ENCODE measurements at regions not wholly inside any gene's neighbourhood (a gene's known extent, or its start where the extent isn't known, plus 50 kb on each side); places are given as distances from the start of the nearest gene placed in this dataset.

DNA sequence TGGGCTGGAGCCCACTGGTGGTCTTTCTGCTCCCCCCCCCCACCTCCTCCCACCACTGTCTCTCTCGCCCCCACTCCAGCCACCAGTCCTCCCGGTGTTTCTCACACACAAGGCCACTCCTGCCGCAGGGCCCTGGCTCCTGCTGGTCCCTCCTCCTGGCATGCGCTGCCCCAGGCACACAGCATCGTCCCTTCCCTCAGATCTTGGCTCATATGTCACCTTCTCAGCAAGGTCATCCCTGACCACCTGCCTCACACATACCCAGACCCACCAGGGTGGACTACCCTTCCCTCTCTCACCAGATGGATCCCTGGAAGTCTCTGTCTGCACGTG lies 101.5 kb upstream of the IQSEC1 start:
- H3K36me3 Mint-ChIP-seq (ENCODE audit: insufficient read depth): peaks cover 5% of the 10 kb centered on the region
- no peaks in the 10 kb centered on the region for H3K27me3 Mint-ChIP-seq

DNA sequence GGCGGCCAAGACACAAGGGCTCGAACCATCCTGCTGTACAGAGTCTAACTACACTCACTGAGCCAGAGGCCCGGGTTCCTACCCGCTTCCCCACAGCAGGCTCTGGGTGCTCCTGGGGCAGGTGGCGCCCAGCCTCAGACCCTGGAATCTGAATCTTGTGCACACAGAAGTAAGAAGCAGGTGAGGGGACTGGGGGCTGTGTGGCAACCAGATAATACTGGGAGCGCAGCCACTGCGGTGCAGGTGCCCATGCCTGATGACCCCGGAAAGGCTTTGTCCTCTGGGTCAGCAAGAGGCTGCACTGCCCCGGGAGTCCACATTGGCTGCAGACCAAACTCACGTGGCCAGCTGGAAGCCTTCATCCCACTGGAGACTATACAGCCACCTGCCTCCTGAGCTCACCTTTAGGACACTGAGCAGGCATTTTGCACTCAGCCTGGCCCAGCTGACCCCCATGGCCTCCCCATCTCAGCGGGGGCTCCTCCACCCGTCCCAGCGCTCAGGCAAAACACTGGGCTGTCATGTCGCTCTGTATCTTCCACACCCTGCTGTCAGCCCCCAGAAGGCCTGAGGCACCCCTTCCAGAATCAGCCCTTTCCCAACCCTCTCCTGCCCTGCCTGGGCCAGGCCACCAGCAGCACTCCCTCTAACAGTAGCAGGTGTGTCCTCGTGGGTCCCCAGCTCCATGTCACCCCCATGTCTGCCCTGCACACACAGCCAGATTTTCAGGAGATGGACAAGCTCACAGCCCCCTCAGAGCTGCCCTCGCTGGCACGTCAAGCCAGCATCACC lies 101.0 kb upstream of the IQSEC1 start:
- Mint-ChIP-seq H3K36me3 (ENCODE audit: insufficient read depth) (peaks cover 4% of the 10 kb centered on the region), H3K27me3 (no peaks in the 10 kb centered on the region), H3K27ac (no peak overlapping the region), H3K4me1 (ENCODE audit: low read depth) (no peaks in the 10 kb centered on the region), H3K9me3 (ENCODE audit: low read depth) (peaks cover 17% of the 10 kb centered on the region), H3K4me3 (ENCODE audit: low read depth) (no peak overlapping the region)
- TF ChIP-seq, protein P1, sequence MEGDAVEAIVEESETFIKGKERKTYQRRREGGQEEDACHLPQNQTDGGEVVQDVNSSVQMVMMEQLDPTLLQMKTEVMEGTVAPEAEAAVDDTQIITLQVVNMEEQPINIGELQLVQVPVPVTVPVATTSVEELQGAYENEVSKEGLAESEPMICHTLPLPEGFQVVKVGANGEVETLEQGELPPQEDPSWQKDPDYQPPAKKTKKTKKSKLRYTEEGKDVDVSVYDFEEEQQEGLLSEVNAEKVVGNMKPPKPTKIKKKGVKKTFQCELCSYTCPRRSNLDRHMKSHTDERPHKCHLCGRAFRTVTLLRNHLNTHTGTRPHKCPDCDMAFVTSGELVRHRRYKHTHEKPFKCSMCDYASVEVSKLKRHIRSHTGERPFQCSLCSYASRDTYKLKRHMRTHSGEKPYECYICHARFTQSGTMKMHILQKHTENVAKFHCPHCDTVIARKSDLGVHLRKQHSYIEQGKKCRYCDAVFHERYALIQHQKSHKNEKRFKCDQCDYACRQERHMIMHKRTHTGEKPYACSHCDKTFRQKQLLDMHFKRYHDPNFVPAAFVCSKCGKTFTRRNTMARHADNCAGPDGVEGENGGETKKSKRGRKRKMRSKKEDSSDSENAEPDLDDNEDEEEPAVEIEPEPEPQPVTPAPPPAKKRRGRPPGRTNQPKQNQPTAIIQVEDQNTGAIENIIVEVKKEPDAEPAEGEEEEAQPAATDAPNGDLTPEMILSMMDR (IDR thresholded peaks at IDR 0.05; ENCODE audit: unreplicated experiment): no peak
- DNase-seq (ENCODE audit: low spot score, unreplicated experiment): no peak

More for the DNA sequence above, 101.5 kb upstream of the IQSEC1 start:
- H3K9me3 Mint-ChIP-seq (ENCODE audit: low read depth): peaks cover 13% of the 10 kb centered on the region
- no peak overlapping the region for H3K4me3 Mint-ChIP-seq (ENCODE audit: low read depth)
- H3K27ac Mint-ChIP-seq: no peak overlapping the region
- DNase-seq (ENCODE audit: low spot score, unreplicated experiment): no peak
- H3K4me1 Mint-ChIP-seq (ENCODE audit: low read depth): no peaks in the 10 kb centered on the region
- TF ChIP-seq, protein P1 (IDR thresholded peaks at IDR 0.05; ENCODE audit: unreplicated experiment): no peak

DNA sequence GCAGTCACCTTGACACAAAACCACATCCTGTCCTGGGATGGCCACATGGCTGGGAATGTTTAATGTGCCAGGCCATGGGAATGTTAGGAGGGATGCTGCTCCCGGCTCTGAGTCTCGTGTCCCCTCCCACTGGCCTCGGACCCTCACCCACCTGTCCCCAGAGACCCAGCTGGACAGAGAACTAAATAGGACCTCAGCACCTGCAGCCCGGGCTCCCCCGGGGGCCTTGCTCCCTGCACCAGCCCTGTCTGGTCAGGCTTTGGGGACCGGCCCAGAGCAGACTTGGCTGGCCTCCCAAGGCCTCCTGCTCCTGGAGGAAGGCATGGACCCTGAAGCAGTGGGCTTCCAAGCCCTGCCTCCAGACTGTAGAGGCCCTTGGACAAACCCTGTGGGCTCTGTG lies 100.0 kb upstream of the IQSEC1 start:
- H3K4me3 Mint-ChIP-seq (ENCODE audit: low read depth): no peak overlapping the region
- peaks cover 3% of the 10 kb centered on the region for H3K27me3 Mint-ChIP-seq
- peaks cover 7% of the 10 kb centered on the region for H3K9me3 Mint-ChIP-seq (ENCODE audit: low read depth)
- H3K4me1 Mint-ChIP-seq (ENCODE audit: low read depth): no peaks in the 10 kb centered on the region
- peaks cover 2% of the 10 kb centered on the region for H3K36me3 Mint-ChIP-seq (ENCODE audit: insufficient read depth)
- no peak overlapping the region for H3K27ac Mint-ChIP-seq
- DNase-seq (ENCODE audit: low spot score, unreplicated experiment): no peak
- TF ChIP-seq, protein P1 (IDR thresholded peaks at IDR 0.05; ENCODE audit: unreplicated experiment): no peak

DNA sequence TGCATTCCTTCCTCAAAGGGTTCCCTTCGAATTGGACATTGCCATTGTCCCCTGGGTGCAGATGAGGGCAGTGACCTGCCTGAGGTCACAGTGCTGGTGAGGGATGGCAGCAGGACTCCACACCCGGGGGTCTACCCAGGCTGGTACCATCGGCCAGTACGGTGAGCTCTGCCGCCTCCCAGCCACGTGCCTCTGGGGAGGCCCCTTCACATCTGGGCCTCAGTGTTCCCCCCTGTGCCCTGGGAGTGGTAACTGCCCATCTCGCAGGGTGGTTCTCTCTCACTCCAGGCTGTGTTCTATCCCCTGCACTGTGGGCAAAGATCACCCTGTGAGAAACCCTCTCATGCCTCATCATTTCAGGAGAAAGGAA lies 99.4 kb upstream of the IQSEC1 start:
- no peak overlapping the region for H3K4me3 Mint-ChIP-seq (ENCODE audit: low read depth)
- no peak overlapping the region for H3K27ac Mint-ChIP-seq
- H3K4me1 Mint-ChIP-seq (ENCODE audit: low read depth): no peaks in the 10 kb centered on the region
- peaks cover 5% of the 10 kb centered on the region for H3K9me3 Mint-ChIP-seq (ENCODE audit: low read depth)
- no peaks in the 10 kb centered on the region for H3K36me3 Mint-ChIP-seq (ENCODE audit: insufficient read depth)
- H3K27me3 Mint-ChIP-seq: peaks cover 3% of the 10 kb centered on the region
- DNase-seq (ENCODE audit: low spot score, unreplicated experiment): no peak
- TF ChIP-seq, protein P1 (IDR thresholded peaks at IDR 0.05; ENCODE audit: unreplicated experiment): no peak

DNA sequence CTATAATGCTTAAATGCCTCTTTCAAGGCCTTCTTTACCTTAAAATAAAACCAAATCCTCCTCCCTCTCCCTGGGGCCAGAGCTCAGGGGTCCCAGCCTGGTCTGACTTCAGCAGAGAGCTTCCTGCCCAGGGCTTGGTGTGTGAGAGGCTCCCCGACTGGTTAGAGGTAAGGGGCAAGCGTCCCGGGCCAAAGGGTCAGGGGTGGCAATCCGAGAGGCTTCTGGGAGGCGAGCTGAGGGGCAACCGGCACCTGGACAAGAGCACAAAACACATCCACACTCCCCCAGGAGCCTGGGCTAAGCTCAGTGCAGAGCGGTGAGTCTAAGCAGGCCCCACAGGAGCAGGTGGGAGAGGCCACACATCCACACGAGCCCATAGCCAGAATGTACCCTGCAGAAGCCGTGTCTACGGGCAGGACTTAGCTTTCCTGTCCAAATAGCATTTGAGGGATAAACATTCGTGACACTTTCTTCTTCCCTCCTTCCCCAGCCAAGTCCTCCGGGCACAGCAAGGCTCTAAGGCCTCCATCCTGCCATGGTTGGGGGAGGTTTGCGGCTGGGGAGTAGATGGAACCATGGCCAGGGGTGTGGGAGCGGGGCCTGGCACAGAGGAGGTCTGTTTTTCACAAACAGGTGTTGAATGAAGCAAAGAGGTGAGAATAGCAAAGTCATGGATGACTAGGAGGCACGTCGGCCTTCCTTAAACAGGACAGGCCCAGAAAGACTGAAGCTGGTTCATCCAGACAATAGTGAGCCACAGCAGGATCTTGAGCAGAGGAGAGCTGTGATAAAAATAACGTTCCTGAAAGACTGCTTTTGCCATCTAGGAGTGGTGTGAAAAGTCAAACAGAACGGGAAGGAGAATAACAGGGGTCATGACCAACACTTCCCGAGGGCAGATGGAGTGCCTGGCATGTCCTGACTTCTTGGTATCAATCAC lies 98.7 kb upstream of the IQSEC1 start:
- Mint-ChIP-seq H3K36me3 (ENCODE audit: insufficient read depth) (no peaks in the 10 kb centered on the region), H3K4me3 (ENCODE audit: low read depth) (no peak overlapping the region), H3K27ac (no peak overlapping the region), H3K27me3 (peaks cover 3% of the 10 kb centered on the region), H3K4me1 (ENCODE audit: low read depth) (no peaks in the 10 kb centered on the region), H3K9me3 (ENCODE audit: low read depth) (peaks cover 5% of the 10 kb centered on the region)
- TF ChIP-seq, protein P1 (IDR thresholded peaks at IDR 0.05; ENCODE audit: unreplicated experiment): no peak
- no peak for DNase-seq (ENCODE audit: low spot score, unreplicated experiment)
